ENCODE measurements at regions not wholly inside any gene's neighbourhood (a gene's known extent, or its start where the extent isn't known, plus 50 kb on each side); places are given as distances from the start of the nearest gene placed in this dataset.

- no peak for DNase-seq (ENCODE audit: low spot score)
Observed at GRCh38 chr3:115524549-115524948, 98.8 kb upstream of the GAP43 start.

GRCh38 chr3:115525731-115526130, 97.6 kb upstream of the GAP43 start:
- no peak for DNase-seq (ENCODE audit: low spot score)

DNA sequence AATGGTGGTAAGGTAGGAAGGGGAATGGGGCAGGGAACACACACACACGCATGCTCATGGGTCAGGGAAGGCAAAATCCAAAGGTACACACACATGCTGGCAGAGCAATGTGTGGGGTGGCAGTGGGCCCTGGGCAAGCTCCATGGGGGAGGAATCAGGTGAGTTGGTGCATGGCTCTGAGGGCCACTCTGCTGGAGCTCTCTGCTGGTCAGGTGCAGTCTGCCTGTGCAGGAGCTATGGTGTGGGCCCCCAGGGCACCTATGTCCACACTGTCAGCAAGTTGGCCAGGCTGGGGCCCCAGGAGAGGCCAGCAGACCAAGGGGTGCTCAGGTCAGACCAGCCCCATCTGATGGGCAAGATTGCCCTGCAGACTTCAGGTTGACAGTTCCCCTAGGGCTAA, 90.1 kb upstream of the GAP43 start:
- no peak for DNase-seq (ENCODE audit: low spot score)

- DNase-seq (ENCODE audit: low spot score), result no peak
Observed at GRCh38 chr3:115536171-115536570, 87.1 kb upstream of the GAP43 start.

DNA sequence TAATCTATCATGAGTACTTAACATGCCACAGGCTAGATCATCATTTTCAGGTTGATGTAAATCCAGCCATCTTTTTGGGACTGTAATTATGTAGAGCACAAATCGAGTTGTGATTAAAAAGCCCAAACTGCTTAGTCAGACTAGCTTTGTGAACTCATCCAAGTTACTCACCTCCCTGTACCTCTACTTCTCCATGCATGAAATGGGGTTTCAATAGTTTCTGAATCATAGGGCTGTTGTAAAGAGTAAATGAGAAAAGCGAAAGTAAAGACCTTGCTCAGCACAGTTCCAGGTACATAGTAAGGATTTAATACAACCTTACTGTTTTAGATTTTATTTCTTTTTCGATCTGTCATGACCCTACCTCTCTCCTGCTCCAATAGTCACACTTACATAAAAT, 85.6 kb upstream of the GAP43 start:
- no peak for DNase-seq (ENCODE audit: low spot score)

DNA sequence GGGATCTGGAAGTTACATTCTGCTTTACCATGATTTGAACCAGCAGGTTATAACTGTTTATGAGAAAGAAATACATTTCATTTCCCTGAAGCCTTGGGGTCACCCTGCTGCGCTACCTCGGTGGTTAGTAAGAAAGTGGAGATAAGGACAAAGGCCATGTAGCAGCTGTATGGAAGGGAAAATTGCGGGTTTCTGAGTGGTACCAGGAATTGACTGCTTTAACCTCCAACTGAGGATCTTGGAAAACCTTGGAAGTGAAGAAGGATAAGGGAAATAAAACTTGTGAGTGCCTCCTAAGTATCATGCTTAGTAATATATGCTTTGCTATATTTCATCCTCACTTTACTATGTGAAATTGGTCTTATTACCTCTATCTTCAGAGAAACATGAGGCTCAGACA, 76.1 kb upstream of the GAP43 start:
- DNase-seq (ENCODE audit: low spot score), result no peak

GRCh38 chr3:115548611-115549010, 74.7 kb upstream of the GAP43 start:
- no peak for DNase-seq (ENCODE audit: low spot score)

GRCh38 chr3:115549071-115549470, 74.2 kb upstream of the GAP43 start:
- DNase-seq (ENCODE audit: low spot score), result no peak

- DNase-seq (ENCODE audit: low spot score), result no peak
Observed at GRCh38 chr3:115550285-115550761, 73.0 kb upstream of the GAP43 start.

DNA sequence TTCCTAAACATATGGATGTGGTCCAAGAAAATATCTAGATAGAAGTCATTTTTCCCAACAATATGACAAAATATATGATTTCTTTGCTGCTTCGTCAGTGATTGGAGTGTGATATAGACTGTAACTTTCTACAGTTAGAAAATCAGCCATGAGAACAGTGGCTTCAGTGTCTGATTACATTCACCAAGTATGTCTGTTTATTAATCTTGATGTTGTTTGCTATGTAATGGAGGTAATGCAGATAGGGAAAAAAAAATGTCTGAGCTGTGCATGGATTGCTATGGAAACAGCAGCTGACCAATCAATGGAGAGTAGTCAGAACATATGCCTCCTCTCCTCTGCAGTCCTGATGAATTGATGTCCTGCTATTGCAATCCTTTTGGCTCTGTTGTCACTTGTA, 72.3 kb upstream of the GAP43 start:
- DNase-seq (ENCODE audit: low spot score), result no peak

DNA sequence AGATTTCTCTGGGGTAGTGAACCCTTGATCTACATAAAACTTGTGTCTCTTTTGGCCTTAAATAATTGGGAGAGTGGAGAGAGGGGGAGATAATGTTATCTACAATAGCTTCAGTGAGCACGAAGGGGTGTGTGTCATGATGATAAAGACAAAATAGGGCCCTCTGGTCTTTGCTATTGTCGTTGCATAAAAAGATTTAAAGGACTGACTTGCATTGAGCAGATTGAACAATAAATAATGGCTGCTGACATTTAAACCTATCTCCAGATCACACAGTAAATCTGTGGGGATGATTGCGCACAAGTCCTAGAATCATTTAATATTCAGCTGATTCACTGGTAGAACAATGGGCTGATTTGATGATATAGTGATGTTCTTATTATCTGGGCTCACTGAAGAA, 71.3 kb upstream of the GAP43 start:
- peak; percentile 13 for DNase-seq (ENCODE audit: low spot score)

DNA sequence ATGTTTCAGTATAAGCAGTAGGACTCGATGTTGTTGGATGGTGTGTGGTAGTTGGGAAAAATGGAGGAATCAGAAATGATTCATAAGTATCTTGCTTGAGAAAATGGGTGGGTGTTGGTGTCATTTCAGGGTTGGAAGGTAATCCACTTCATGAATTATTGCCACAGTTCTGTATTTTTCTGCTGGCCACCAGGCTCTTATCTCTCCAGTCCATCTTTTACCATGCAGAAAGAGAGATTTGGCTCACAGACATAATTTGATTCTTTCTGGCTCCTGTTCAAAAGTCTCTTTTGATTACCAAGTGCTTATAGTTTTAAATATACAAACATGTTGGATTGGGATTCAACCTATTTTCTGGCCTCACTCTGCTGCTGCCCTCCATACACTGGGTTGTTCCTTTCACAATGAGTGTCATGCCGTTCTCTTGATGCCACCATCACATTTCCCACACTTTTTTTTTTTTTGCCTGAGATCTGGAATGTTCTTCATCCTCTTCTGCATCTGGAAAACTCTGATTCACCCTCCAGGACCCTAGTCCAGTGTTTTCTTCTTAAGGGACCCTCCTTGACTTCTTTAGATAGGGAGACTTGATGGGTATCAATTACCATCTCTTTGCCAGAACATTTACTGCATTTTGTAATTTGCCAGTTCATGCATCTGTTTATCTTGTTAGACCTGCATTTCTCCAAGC, 69.4 kb upstream of the GAP43 start:
- DNase-seq (ENCODE audit: low spot score), result no peak

DNA sequence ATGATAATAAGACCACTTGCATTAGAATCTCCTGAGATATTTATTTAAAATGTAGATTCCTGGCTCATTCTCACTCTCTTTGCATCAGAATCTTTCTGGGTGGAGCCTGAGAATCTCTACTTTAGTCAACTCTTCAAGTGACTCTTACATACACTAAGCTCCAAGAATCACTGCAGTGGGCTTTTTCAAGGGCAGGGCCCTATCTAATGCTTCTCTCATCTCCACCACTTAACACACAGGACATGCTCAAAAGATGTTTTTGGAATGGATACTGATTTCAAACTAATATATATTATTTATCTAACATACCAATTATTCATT, 68.9 kb upstream of the GAP43 start:
- DNase-seq (ENCODE audit: low spot score), result no peak

- DNase-seq (ENCODE audit: low spot score), result no peak
Observed at GRCh38 chr3:115562636-115563267, 60.6 kb upstream of the GAP43 start.

- no peak for DNase-seq (ENCODE audit: low spot score)
Observed at GRCh38 chr3:115563984-115564383, 59.3 kb upstream of the GAP43 start.

DNA sequence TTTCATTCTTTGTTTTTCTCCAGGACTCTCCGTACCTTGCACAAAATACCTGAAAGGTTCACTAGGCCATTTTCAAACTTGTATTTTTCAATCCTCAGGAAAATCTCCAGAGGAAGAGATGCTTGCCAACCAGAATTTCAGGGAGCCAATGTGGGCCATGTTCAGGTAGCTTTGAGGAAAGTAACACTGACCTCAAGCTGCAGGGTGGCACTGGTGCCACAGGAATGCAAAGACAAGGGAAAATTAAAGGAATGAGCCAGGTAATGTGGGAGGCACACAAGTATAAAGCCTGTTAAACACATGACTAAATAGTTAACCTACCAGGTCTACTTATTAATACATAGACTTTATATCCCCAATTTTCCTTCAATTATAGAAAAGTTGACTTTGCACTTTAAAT, 51.9 kb upstream of the GAP43 start:
- no peak for DNase-seq (ENCODE audit: low spot score)

Data from COLO829 (cell line).